GM12873 (cell line): ENCODE measurements at regions not wholly inside any gene's neighbourhood (a gene's known extent, or its start where the extent isn't known, plus 50 kb on each side); places are given as distances from the start of the nearest gene placed in this dataset.

Experiments used
- CTCF ChIP-seq: IDR thresholded peaks from 2 replicates; pipeline ENCODE4 v1.5.1; 2012; ENCODE audit warnings: low read depth, mild to moderate bottlenecking, moderate library complexity, low read length, control low read depth; ENCODE audit not compliant: insufficient read depth; ENCODE audit errors: missing control alignments

- no peak for TF ChIP-seq CTCF
Observed at GRCh38 chr14:101374373-101375338, 186.6 kb upstream of the DIO3 start.

GRCh38 chr14:101377069-101377468 lies 184.2 kb upstream of the DIO3 start:
- no peak for TF ChIP-seq CTCF

DNA sequence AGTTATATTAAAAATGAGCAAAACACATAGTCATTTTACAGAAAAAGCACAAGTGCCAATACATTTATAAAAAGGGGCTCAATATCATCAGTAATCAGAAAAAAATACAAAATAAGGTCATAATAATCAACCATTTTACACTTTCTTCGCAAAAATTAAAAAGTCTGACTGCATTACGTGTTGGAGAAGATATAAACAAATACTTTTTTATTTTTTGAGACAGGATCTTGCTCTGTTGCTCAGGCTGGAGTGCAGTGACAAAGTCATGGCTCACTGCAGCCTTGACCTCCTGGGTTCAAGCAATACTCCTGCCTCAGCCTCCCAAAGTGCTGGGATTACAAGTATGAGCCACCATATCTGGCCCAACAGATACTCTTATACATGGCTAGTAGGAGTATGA lies 181.5 kb upstream of the DIO3 start:
- no peak for TF ChIP-seq CTCF

DNA sequence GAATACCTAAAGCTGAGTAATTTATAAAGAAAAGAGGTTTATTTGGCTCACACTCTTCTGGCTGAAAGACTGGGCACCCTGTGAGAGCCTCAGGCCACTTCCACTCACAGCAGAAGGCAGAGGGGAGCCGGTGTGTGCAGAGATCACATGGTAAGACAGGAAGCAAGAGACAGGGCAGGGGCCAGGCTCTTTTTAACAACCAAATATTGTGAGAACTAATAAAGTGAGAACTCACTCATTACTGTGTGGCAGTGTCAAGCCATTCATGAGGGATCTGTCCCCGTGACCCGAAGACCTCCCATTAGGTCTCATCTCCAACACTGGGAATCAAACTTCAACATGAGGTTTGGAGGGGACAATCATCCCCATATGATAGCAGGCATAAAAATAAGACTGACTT lies 180.8 kb upstream of the DIO3 start:
- no peak for TF ChIP-seq CTCF

GRCh38 chr14:101380940-101381339 lies 180.4 kb upstream of the DIO3 start:
- TF ChIP-seq CTCF = no peak

DNA sequence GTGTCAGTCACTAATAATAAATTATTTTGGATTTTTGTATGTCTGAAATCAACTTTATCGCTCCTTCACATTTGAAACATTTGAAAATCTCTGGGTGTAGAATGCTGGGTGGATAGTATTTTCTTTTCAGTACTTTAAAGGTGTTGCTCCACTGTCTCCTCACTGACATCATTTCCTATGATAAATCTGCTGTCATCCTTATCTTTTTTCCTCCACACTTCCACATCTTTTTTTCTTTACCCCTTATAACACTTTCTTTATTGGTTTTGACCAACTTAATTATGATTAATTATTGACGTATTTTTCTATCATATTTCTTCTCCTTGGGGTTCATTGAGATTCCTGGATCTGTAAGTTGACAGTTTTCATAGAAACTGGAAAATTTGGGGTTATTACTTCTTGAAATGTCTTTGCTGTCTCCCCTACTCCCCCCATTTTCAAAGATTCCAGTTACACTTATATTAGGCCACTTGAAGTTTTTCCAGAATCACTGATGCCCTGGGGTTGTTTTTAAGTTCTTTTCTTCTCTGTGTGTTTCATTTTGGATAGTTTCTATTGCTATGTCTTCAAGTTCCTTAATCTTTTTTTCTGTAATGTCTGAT lies 177.5 kb upstream of the DIO3 start:
- no peak for TF ChIP-seq CTCF

DNA sequence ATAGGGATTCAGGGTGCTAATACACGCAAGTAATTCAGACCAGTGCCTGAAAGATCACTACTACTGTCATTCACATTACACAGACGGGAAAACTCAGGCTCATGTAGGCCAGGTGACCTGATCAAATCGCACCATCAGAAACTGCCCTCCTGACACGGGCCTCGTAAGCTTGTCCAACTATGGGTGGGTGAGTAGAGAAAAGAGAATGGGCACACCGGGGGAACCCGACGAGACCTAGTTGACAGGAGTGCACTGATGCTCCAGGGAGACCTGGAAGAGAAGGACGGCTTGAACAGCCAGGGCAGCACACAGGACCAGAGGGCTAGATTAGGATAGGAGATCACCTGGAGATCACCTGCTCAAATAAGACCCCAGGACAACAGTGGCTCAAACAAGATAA lies 166.9 kb upstream of the DIO3 start:
- no peak for TF ChIP-seq CTCF
